GM12878 (cell line): ENCODE measurements at regions not wholly inside any gene's neighbourhood (a gene's known extent, or its start where the extent isn't known, plus 50 kb on each side); places are given as distances from the start of the nearest gene placed in this dataset.

ENCODE experiments used
- CBFB ChIP-seq: IDR thresholded peaks from 2 replicates; pipeline ENCODE4 v1.6.1; 2016; ENCODE audit warnings: antibody characterized with exemption, low read depth
- CTCF ChIP-seq, 3 experiments: IDR thresholded peaks in 2 of 3; conservative IDR thresholded peaks in 1 of 3; 2 replicates each; pipeline ENCODE4 v1.5.1; 2011; ENCODE audit warnings: low read depth in 3 of 3, low read length in 3 of 3, mild to moderate bottlenecking in 3 of 3, control low read depth in 2 of 3, moderate library complexity in 2 of 3, inconsistent platforms in 1 of 3, mixed read lengths in 1 of 3; ENCODE audit not compliant: control insufficient read depth in 2 of 3, insufficient read depth in 1 of 3; ENCODE audit errors: extremely low read depth in 1 of 3
- EZH2 ChIP-seq: IDR thresholded peaks from 2 replicates; pipeline ENCODE4 v1.6.1; 2012; ENCODE audit warnings: low read depth, mild to moderate bottlenecking, control low read depth, inconsistent platforms, low read length, borderline replicate concordance; ENCODE audit not compliant: control insufficient read depth
- JUND ChIP-seq: IDR thresholded peaks from 2 replicates; pipeline ENCODE4 v1.6.1; 2012; ENCODE audit warnings: low read depth, mild to moderate bottlenecking, low read length, improper control_type of control experiment, moderate library complexity
- MAX ChIP-seq: IDR thresholded peaks from 2 replicates; pipeline ENCODE4 v1.6.1; 2012; ENCODE audit warnings: low read depth, low read length, improper control_type of control experiment
- MYC ChIP-seq: IDR thresholded peaks from 2 replicates; pipeline ENCODE4 v1.6.1; 2011; ENCODE audit warnings: mild to moderate bottlenecking, low read length, moderate library complexity, inconsistent platforms; ENCODE audit not compliant: insufficient read depth, insufficient replicate concordance, insufficient read length, severe bottlenecking
- NFYA ChIP-seq: IDR thresholded peaks from 2 replicates; pipeline ENCODE4 v1.6.1; 2011; ENCODE audit warnings: low read depth, mild to moderate bottlenecking, low read length, improper control_type of control experiment, borderline replicate concordance
- TCF12 ChIP-seq: IDR thresholded peaks from 2 replicates; pipeline ENCODE4 v1.6.1; 2011; ENCODE audit warnings: low read depth, mild to moderate bottlenecking, low read length
- TCF7 ChIP-seq: IDR thresholded peaks from 2 replicates; pipeline ENCODE4 v1.6.1; 2014; ENCODE audit warnings: antibody characterized with exemption, borderline replicate concordance
- ZNF24 ChIP-seq: fragments of 450-650 bp; IDR thresholded peaks from 2 replicates; pipeline ENCODE4 v1.6.1; 2017; ENCODE audit warnings: antibody characterized with exemption, mild to moderate bottlenecking
- TF ChIP-seq, protein P1 (sequence below): fragments of 450-650 bp; conservative IDR thresholded peaks from 2 replicates; pipeline ENCODE4 v1.6.1; 2017; ENCODE audit warnings: mild to moderate bottlenecking, moderate library complexity
- TF ChIP-seq, protein P2 (sequence below): IDR thresholded peaks from 2 replicates; pipeline ENCODE4 v1.6.1; 2011; ENCODE audit warnings: low read depth, mild to moderate bottlenecking, low read length, moderate library complexity, borderline replicate concordance; ENCODE audit errors: extremely low read depth

GRCh38 chr10:2387672-2388071, 650.3 kb upstream of the ADARB2 start:
- TF ChIP-seq JUND (no peak), EZH2 (no peak), NFYA (no peak), TCF12 (no peak), CTCF (IDR thresholded peaks at IDR 0.05 in 2 of 3, conservative IDR thresholded peaks at IDR 0.05 in 1 of 3; ENCODE audit: control insufficient read depth in 2 of 3, extremely low read depth in 1 of 3, insufficient read depth in 1 of 3, low read depth in 3 of 3, low read length in 3 of 3) (no peak), MAX (no peak), TCF7 (no peak), CBFB (no peak), ZNF24 (no peak), MYC (no peak)
- TF ChIP-seq, protein P1, sequence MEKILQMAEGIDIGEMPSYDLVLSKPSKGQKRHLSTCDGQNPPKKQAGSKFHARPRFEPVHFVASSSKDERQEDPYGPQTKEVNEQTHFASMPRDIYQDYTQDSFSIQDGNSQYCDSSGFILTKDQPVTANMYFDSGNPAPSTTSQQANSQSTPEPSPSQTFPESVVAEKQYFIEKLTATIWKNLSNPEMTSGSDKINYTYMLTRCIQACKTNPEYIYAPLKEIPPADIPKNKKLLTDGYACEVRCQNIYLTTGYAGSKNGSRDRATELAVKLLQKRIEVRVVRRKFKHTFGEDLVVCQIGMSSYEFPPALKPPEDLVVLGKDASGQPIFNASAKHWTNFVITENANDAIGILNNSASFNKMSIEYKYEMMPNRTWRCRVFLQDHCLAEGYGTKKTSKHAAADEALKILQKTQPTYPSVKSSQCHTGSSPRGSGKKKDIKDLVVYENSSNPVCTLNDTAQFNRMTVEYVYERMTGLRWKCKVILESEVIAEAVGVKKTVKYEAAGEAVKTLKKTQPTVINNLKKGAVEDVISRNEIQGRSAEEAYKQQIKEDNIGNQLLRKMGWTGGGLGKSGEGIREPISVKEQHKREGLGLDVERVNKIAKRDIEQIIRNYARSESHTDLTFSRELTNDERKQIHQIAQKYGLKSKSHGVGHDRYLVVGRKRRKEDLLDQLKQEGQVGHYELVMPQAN = no peak
- TF ChIP-seq, protein P2, sequence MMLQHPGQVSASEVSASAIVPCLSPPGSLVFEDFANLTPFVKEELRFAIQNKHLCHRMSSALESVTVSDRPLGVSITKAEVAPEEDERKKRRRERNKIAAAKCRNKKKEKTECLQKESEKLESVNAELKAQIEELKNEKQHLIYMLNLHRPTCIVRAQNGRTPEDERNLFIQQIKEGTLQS = no peak
